ENCODE measurements at regions not wholly inside any gene's neighbourhood (a gene's known extent, or its start where the extent isn't known, plus 50 kb on each side); places are given as distances from the start of the nearest gene placed in this dataset.
"Not testable (repeated sequence)": the region's sequence is repeated elsewhere in the genome, so short reads cannot be mapped to it uniquely, and the experiment has no call there.

DNA sequence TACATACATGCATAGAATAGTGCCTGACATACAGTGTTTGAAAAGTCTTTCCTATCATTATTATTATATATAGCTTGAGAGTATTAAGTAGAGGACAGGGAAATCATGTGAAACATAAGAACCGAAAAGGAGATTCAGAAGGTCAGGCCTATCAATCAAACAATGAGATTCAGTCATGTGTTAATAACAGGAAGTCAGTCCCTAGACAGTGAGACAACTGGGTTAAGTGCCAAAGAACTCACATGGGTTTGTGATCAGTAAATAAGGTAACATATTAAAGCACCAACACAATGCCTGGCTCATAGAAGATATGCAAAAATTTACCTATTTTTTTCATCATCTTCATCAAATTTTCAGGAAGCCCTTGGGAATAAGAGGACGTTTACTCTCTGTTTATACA lies 174.3 kb upstream of the FAT3 start:
- Histone ChIP-seq H3K4me3 (no peak overlapping the region), H3K9me3 (no peaks in the 10 kb centered on the region), H3K27ac (no peak overlapping the region), H3K36me3 (no peaks in the 10 kb centered on the region), H3K27me3 (no peaks in the 10 kb centered on the region), H3K4me1 (no peaks in the 10 kb centered on the region)
- no peak for ATAC-seq
- WGBS, 2 donors (ENCODE audit: low coverage in 1 of 2), result 36 to 44% methylated on average over 2 of the region's 2 CpGs
- TF ChIP-seq, protein P1, sequence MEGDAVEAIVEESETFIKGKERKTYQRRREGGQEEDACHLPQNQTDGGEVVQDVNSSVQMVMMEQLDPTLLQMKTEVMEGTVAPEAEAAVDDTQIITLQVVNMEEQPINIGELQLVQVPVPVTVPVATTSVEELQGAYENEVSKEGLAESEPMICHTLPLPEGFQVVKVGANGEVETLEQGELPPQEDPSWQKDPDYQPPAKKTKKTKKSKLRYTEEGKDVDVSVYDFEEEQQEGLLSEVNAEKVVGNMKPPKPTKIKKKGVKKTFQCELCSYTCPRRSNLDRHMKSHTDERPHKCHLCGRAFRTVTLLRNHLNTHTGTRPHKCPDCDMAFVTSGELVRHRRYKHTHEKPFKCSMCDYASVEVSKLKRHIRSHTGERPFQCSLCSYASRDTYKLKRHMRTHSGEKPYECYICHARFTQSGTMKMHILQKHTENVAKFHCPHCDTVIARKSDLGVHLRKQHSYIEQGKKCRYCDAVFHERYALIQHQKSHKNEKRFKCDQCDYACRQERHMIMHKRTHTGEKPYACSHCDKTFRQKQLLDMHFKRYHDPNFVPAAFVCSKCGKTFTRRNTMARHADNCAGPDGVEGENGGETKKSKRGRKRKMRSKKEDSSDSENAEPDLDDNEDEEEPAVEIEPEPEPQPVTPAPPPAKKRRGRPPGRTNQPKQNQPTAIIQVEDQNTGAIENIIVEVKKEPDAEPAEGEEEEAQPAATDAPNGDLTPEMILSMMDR (IDR thresholded peaks at IDR 0.05), result no peak
- TF ChIP-seq POLR2AphosphoS5 (IDR thresholded peaks at IDR 0.05) (no peak), EP300 (IDR thresholded peaks at IDR 0.05) (no peak), POLR2A (IDR thresholded peaks at IDR 0.05) (no peak)

DNA sequence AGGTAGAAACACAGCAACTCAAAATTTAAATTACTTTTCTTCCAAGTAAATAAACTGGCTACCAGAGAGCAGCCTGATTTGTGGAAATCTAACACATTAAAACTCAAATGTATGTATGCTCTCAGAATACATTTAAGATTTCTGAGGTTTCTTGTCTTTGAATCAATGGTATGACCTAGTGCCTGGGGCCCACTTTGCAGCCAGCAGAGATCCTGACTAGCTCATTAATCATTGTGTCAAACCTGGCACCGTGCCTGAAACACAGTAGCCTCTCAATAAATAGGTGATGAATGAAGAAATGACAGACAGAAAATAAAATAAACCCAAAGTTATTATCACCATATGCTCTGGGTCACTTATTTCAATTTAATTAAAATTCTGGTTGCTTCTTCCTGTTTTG lies 176.2 kb upstream of the FAT3 start:
- no peak overlapping the region for H3K4me3 ChIP-seq

DNA sequence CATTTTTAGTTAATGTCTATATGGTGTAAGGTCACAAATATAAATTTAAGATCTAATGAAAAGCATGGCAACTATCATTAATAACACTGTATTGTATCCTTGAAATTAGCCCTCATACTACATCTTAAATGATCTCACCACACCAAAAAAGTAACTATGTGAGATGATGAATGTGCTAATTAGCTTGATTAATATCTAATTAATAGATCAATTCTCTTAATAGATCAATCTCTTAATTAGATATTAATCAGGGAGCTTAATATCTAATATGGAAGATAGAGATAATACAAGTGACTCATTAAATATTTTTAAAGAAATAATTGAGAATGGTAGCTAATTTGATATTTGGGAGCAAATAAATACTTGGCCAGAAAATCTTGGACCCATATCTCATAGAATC lies 178.5 kb upstream of the FAT3 start:
- no peak for ATAC-seq
- no peak overlapping the region for H3K27ac ChIP-seq
- no peak overlapping the region for H3K4me3 ChIP-seq
- H3K27me3 ChIP-seq, result no peaks in the 10 kb centered on the region
- H3K36me3 ChIP-seq, result no peaks in the 10 kb centered on the region
- H3K9me3 ChIP-seq, result no peaks in the 10 kb centered on the region
- TF ChIP-seq POLR2A (IDR thresholded peaks at IDR 0.05), result no peak
- no peak for TF ChIP-seq EP300 (IDR thresholded peaks at IDR 0.05)
- TF ChIP-seq, protein P1 (IDR thresholded peaks at IDR 0.05), result no peak
- no peak for TF ChIP-seq POLR2AphosphoS5 (IDR thresholded peaks at IDR 0.05)
- no peaks in the 10 kb centered on the region for H3K4me1 ChIP-seq

More for the DNA sequence above, 176.2 kb upstream of the FAT3 start:
- TF ChIP-seq, protein P1 (IDR thresholded peaks at IDR 0.05), result no peak
- TF ChIP-seq POLR2AphosphoS5 (IDR thresholded peaks at IDR 0.05) (no peak), POLR2A (IDR thresholded peaks at IDR 0.05) (no peak), EP300 (IDR thresholded peaks at IDR 0.05) (no peak)
- no peaks in the 10 kb centered on the region for H3K4me1 ChIP-seq
- ATAC-seq, result no peak
- WGBS, 2 donors (ENCODE audit: low coverage in 1 of 2), result 0% methylated on average over 1 of the region's 1 CpG
- H3K27me3 ChIP-seq, result no peaks in the 10 kb centered on the region
- H3K27ac ChIP-seq, result no peak overlapping the region
- no peaks in the 10 kb centered on the region for H3K9me3 ChIP-seq
- no peaks in the 10 kb centered on the region for H3K36me3 ChIP-seq

DNA sequence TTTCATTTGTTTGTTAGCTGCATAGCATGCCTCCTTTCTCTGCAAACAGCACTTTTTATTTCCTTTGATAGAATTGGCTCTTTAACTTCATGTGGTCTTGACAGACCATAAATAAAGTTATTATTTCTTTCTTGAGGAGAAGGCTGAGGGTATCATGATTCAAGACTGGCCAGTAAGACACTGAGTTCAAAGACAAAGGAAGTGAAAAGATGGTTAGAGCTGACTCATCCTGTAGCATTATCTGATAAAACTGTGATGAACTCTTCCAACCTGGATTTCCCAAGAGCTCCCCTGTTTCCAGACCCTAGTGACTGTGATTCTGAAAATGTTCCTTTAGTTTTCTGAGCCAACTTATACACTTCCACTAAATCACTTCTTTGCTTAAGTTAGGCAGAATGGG lies 179.3 kb upstream of the FAT3 start:
- Histone ChIP-seq H3K4me3 (no peak overlapping the region), H3K27me3 (no peaks in the 10 kb centered on the region), H3K36me3 (no peaks in the 10 kb centered on the region), H3K27ac (no peak overlapping the region), H3K9me3 (no peaks in the 10 kb centered on the region), H3K4me1 (no peaks in the 10 kb centered on the region)
- ATAC-seq, result no peak
- TF ChIP-seq EP300 (IDR thresholded peaks at IDR 0.05) (no peak), POLR2AphosphoS5 (IDR thresholded peaks at IDR 0.05) (no peak), POLR2A (IDR thresholded peaks at IDR 0.05) (no peak)
- TF ChIP-seq, protein P1 (IDR thresholded peaks at IDR 0.05), result no peak

DNA sequence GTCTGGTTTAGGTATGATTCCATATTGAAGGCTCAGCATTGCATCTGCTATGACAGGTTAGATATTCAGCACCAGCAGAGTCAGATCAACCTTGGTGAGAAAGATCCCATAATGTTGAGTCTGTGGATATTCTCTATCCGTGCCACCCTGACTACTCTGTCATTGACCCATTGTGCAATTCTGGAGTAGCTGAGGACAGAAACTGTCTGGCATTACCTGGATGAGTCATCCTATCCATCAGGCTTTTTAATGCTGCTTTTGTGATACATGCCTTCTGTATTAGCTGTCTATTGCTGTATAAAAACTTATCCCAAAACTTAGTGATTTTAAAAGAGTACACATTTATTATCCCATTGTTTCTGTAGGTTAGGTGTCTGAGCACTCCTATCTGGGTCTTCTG lies 189.1 kb upstream of the FAT3 start:
- 89% methylated on average over 1 of the region's 1 CpG for WGBS, 2 donors (ENCODE audit: low coverage in 1 of 2)
- H3K36me3 ChIP-seq, result no peaks in the 10 kb centered on the region
- ATAC-seq, result no peak
- TF ChIP-seq, protein P1 (IDR thresholded peaks at IDR 0.05), result no peak
- TF ChIP-seq POLR2AphosphoS5 (IDR thresholded peaks at IDR 0.05) (no peak), POLR2A (IDR thresholded peaks at IDR 0.05) (no peak), EP300 (IDR thresholded peaks at IDR 0.05) (no peak)
- H3K27ac ChIP-seq, result no peak overlapping the region
- no peaks in the 10 kb centered on the region for H3K27me3 ChIP-seq
- no peaks in the 10 kb centered on the region for H3K4me1 ChIP-seq
- no peak overlapping the region for H3K4me3 ChIP-seq
- H3K9me3 ChIP-seq, result no peaks in the 10 kb centered on the region

DNA sequence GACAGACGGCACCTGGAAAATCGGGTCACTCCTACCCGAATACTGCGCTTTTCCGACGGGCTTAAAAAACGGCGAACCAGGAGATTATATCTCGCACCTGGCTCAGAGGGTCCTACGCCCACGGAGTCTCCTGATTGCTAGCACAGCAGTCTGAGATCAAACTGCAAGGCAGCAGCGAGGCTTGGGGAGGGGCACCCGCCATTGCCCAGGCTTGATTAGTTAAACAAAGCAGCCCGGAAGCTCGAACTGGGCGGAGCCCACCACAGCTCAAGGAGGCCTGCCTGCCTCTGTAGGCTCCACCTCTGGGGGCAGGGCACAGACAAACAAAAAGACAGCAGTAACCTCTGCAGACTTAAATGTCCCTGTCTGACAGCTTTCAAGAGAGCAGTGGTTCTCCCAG lies 197.5 kb upstream of the FAT3 start:
- not testable (repeated sequence) for ATAC-seq, H3K4me3 ChIP-seq, H3K27me3 ChIP-seq, H3K9me3 ChIP-seq, H3K27ac ChIP-seq, H3K36me3 ChIP-seq, H3K4me1 ChIP-seq
- 70% methylated on average over 2 of the region's 16 CpGs; no CpG with 5 or more reads in 1 of the 2 donors for WGBS, 2 donors (ENCODE audit: low coverage in 1 of 2)
